Motor neuron (in vitro differentiated cells): ENCODE measurements at regions not wholly inside any gene's neighbourhood (a gene's known extent, or its start where the extent isn't known, plus 50 kb on each side); places are given as distances from the start of the nearest gene placed in this dataset.

Experiments used
- ATAC-seq, 8 experiments: fragments of 200-7000 bp; cut with Tn5 transposase; replicated peaks in 6 of 8; 2 replicates each; pipeline ENCODE4 v1.8.0; 2021; ENCODE audit warnings: mild to moderate bottlenecking in 8 of 8, moderate library complexity in 8 of 8
- H3K27ac ChIP-seq, 2 donors: fragments of 250-450 bp; sonication (Bioruptor Pico); 2 replicates each; pipeline ENCODE4 v1.9.0; 2021; ENCODE audit warnings: antibody characterized with exemption in 2 of 2, mild to moderate bottlenecking in 2 of 2, moderate library complexity in 1 of 2
- H3K4me1 ChIP-seq, 2 donors: fragments of 250-450 bp; sonication (Bioruptor Pico); replicated peaks in 1 of 2; 2 replicates each; pipeline ENCODE4 v1.6.1; 2021; ENCODE audit warnings: antibody characterized with exemption in 2 of 2, mild to moderate bottlenecking in 2 of 2, moderate library complexity in 1 of 2
- H3K4me3 ChIP-seq, 5 donors: fragments of 250-450 bp; sonication (Bioruptor Pico); 2 replicates each; pipeline ENCODE4 v1.9.0; 2021; ENCODE audit warnings: antibody characterized with exemption in 5 of 5, mild to moderate bottlenecking in 5 of 5, moderate library complexity in 4 of 5
- WGBS, 10 experiments: fragments of 450-650 bp; shearing (Covaris generic); methylation state at CpG; one replicate each; pipeline ENCODE4 v1.0.0; 2022; 5-methylcytosine and 5-hydroxymethylcytosine counted together
- in situ Hi-C, 9 experiments: fragments of 400-800 bp; cut with MboI; loops; one replicate each; pipeline ENCODE4 v1.15.0; 2021; ENCODE audit warnings: low sequenced_read_pairs in 9 of 9, low pct_unique_long_range_greater_than_20kb in 2 of 9; ENCODE audit not compliant: unreplicated experiment in 9 of 9

- Histone ChIP-seq H3K4me1 (peaks cover 3 to 7% of the 10 kb centered on the region in 2 donors), H3K4me3 (no peak overlapping the region), H3K27ac (no peak overlapping the region)
- in situ Hi-C loops, result loop anchor here in 1 of 9 experiments (25.0 kb wide), 1 partner anchor 105 kb away; the partner anchor contains the start of gene AXIN2
- ATAC-seq, result no peak
- 57 to 100% methylated on average over 1 of the region's 3 CpGs; no CpG with 5 or more reads in 8 of the 10 experiments for WGBS, 10 experiments
Measured at GRCh38 chr17:65457183-65457582, 104.3 kb downstream of the AXIN2 start.

- in situ Hi-C loops, result loop anchor here in 1 of 9 experiments (25.0 kb wide), 1 partner anchor 106 kb away; the partner anchor contains the start of gene AXIN2
- no peak for ATAC-seq
- H3K4me1 ChIP-seq, result peaks cover 3 to 7% of the 10 kb centered on the region in 2 donors
- no peak overlapping the region for H3K4me3 ChIP-seq
- no peak overlapping the region for H3K27ac ChIP-seq
- WGBS, 10 experiments, result 57 to 100% (median 69%) methylated on average over 1 to 7 of the region's 7 CpGs; no CpG with 5 or more reads in 2 of the 10 experiments
Measured at GRCh38 chr17:65456368-65457151, 104.9 kb downstream of the AXIN2 start.

GRCh38 chr17:65455972-65456343 is 105.5 kb downstream of the AXIN2 start:
- WGBS, 10 experiments, result 38 to 66% (median 45%) methylated on average over 3 to 6 of the region's 7 CpGs; no CpG with 5 or more reads in 4 of the 10 experiments
- Histone ChIP-seq H3K4me3 (no peak overlapping the region), H3K27ac (no peak overlapping the region), H3K4me1 (peaks cover 3 to 7% of the 10 kb centered on the region in 2 donors)
- in situ Hi-C loops, result loop anchor here in 1 of 9 experiments (25.0 kb wide), 1 partner anchor 106 kb away; the partner anchor contains the start of gene AXIN2
- ATAC-seq, result peak in 5 of 8 experiments; percentile 20 to 55 (median 40)

- Histone ChIP-seq H3K27ac (no peak overlapping the region), H3K4me3 (no peak overlapping the region), H3K4me1 (peaks cover 3 to 7% of the 10 kb centered on the region in 2 donors)
- in situ Hi-C loops, result loop anchor here in 1 of 9 experiments (25.0 kb wide), 1 partner anchor 107 kb away; the partner anchor contains the start of gene AXIN2
- ATAC-seq, result peak in 3 of 8 experiments; percentile 20 to 66 (median 22)
- WGBS, 10 experiments, result 45 to 100% (median 92%) methylated on average over 1 to 10 of the region's 11 CpGs
Measured at GRCh38 chr17:65455154-65455971, 106.1 kb downstream of the AXIN2 start.

GRCh38 chr17:65453204-65453931 is 108.1 kb downstream of the AXIN2 start:
- Histone ChIP-seq H3K4me1 (peaks cover 0 to 4% of the 10 kb centered on the region in 2 donors), H3K27ac (no peak overlapping the region), H3K4me3 (no peak overlapping the region)
- ATAC-seq, result no peak
- WGBS, 10 experiments, result 37 to 100% (median 67%) methylated on average over 1 to 4 of the region's 4 CpGs
- in situ Hi-C loops, result loop anchor here in 1 of 9 experiments (25.0 kb wide), 1 partner anchor 109 kb away; the partner anchor contains the start of gene AXIN2

DNA sequence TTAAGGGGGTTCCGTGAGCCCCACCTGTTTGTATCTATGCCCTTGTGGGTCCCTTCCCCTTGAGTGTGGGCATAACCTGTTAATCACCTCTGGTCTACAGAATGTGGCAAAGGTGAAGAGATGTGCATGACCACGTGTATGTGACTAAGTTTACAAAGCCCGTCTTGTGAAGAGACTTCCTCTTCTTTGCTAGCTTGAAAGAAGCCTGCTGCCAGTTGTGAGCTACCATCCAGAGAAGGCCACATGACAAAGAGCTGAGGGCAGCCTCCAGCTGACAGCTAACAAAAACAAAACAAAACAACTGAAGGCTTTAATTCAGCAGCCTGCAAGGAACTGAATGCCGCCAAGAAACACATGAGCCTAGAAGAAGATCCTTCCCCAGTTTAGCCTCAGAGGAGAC is 112.0 kb downstream of the AXIN2 start:
- Histone ChIP-seq H3K4me3 (no peak overlapping the region), H3K4me1 (no peaks in the 10 kb centered on the region), H3K27ac (no peak overlapping the region)
- in situ Hi-C loops, result no loop called here
- no peak for ATAC-seq
- WGBS, 10 experiments, result 0 to 100% (median 66%) methylated on average over 1 to 2 of the region's 4 CpGs; no CpG with 5 or more reads in 4 of the 10 experiments

- Histone ChIP-seq H3K4me3 (no peak overlapping the region), H3K27ac (no peak overlapping the region), H3K4me1 (no peaks in the 10 kb centered on the region)
- ATAC-seq, result no peak
- 0 to 50% (median 11%) methylated on average over 1 to 2 of the region's 2 CpGs; no CpG with 5 or more reads in 2 of the 10 experiments for WGBS, 10 experiments
- in situ Hi-C loops, result no loop called here
Measured at GRCh38 chr17:65447823-65448222, 113.6 kb downstream of the AXIN2 start.

DNA sequence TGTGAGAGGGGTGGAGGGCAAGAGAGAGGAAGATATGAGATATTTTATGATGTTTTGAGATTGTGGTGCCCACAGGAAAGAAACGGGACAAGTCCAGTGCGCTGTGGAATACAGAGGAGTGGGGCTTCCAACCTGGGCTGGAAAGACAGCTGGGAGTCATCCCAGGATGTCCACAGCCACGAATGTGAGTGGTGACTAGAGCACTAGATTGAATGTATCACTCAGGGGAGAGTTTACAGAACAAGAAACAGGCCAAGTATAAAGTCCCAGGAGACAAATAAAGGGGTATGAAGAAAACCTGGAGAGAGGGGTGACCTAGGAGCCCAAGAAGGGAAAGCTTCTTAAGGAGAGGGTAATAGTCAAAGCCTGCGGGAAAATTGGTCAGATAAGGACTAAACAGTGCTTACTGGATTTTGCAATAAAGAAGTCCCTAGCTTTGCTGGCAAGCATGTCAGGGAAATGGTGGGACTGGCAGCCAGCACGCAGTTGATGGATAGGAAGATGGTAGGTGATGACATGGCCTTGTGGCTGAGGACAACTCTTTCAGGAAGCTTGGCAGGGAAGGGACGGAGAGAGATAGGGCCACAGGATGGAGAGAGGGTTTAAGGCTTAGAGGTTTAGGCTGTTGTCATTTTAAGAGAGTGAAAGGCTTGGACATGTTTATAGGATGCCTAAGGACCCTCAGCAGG is 114.5 kb downstream of the AXIN2 start:
- 51 to 100% (median 89%) methylated on average over 1 to 6 of the region's 6 CpGs; no CpG with 5 or more reads in 1 of the 10 experiments for WGBS, 10 experiments
- H3K4me1 ChIP-seq, result no peaks in the 10 kb centered on the region
- in situ Hi-C loops, result no loop called here
- no peak overlapping the region for H3K4me3 ChIP-seq
- ATAC-seq, result no peak
- H3K27ac ChIP-seq, result no peak overlapping the region

DNA sequence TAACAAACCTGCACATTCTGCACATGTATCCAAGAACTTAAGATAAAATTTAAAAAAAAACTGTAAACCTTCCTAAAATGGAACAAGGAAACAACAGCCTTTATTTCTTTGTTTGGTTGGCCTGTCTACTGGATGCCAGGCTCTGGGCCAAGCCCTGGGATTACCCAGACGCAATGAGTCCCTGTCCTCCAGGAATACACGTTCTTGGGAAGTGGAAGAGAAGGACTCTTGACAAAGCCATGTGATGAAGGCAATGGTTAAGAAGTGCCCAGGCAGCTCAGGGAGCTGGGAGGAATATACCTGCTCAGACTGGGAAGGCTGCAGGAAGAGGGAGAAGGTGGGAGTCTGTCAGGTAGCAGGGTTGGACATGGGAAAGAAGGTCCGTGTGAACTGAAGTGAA is 115.4 kb downstream of the AXIN2 start:
- 21 to 100% (median 72%) methylated on average over 1 to 3 of the region's 3 CpGs; no CpG with 5 or more reads in 6 of the 10 experiments for WGBS, 10 experiments
- Histone ChIP-seq H3K4me3 (no peak overlapping the region), H3K4me1 (no peaks in the 10 kb centered on the region), H3K27ac (no peak overlapping the region)
- ATAC-seq, result no peak
- in situ Hi-C loops, result no loop called here

DNA sequence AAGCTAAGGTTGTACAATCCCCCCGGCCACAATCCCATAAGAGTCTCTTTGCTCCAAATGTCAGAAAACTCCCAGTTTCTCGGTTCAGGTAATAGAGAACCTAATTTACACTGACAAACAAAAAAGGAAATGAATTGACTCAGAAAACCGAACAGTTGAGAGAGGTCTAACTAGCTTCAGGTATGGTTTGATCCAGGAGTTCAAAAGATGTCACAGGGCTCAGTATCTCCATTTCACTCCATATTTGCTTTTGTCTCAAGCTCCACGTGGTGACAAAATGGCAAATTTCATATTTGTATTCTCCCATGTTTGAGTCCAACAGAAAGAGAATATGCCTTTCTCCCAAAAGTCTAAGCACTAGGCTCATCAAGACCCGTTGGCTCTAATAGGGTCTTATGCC is 117.4 kb downstream of the AXIN2 start:
- Histone ChIP-seq H3K27ac (no peak overlapping the region), H3K4me3 (no peak overlapping the region), H3K4me1 (no peaks in the 10 kb centered on the region)
- 29 to 92% (median 88%) methylated on average over 2 to 5 of the region's 5 CpGs; no CpG with 5 or more reads in 1 of the 10 experiments for WGBS, 10 experiments
- no peak for ATAC-seq
- in situ Hi-C loops, result no loop called here

DNA sequence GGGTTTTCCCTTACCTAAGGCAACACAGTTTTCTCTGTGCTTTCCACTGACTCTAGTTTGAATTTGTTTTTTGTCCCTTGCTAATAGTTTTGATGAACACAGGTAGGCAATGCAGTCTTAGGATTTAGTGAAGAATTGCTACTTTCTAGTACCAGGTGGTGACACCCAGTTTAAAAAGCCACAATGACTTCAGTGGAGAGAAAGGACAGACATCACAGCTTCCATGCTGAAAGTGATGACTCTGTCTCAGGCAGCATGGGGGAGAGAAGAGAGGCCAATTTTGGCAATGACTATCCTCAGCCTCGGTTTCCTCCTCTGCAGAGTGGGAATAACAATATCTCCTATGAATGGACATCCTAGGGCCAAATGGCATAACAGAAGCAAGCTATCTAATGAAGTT is 118.8 kb downstream of the AXIN2 start:
- 14 to 100% (median 79%) methylated on average over 1 of the region's 1 CpG; no CpG with 5 or more reads in 4 of the 10 experiments for whole genome bisulfite sequencing, 10 experiments
- H3K4me1 ChIP-seq, result no peaks in the 10 kb centered on the region
- H3K27ac ChIP-seq, result no peak overlapping the region
- in situ Hi-C loops, result no loop called here
- no peak for ATAC-seq
- H3K4me3 ChIP-seq, result no peak overlapping the region

DNA sequence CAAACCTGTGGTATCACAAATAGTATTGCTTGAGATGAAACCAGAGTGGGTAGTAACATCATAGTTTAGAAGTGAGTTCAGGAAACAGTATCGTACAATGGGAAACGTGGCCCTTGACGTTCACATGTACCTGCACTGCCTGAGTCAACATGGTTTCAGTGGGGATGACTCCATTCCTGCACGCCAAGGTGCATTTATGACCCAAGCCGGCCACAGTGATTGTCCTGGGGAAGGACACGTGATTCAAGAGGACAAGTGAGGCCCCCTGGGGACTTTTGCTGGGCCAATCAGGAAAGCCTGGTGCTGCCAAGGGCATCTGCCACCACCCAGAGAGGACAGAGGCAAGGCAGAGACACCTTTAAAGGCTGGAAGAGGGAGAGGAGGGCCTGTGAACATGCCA is 119.2 kb downstream of the AXIN2 start:
- in situ Hi-C loops, result no loop called here
- Histone ChIP-seq H3K27ac (no peak overlapping the region), H3K4me3 (no peak overlapping the region), H3K4me1 (no peaks in the 10 kb centered on the region)
- ATAC-seq, result no peak
- 58 to 100% (median 84%) methylated on average over 1 to 6 of the region's 6 CpGs; no CpG with 5 or more reads in 2 of the 10 experiments for WGBS, 10 experiments
